Right cardiac atrium (tissue), 5 donors: ENCODE measurements at regions not wholly inside any gene's neighbourhood (a gene's known extent, or its start where the extent isn't known, plus 50 kb on each side); places are given as distances from the start of the nearest gene placed in this dataset.

Experiments
- ATAC-seq, 2 donors: fragments of 200-7000 bp; cut with Tn5 transposase; one replicate each; pipeline versions ENCODE4 v1.8.0 to v1.9.1; 2020; ENCODE audit warnings: moderate library complexity in 2 of 2, mild to moderate bottlenecking in 1 of 2
- DNase-seq, 3 donors: peaks; one replicate each; pipeline ENCODE4 v3.0.0-alpha.2; 2020
- H3K27ac ChIP-seq: one replicate; pipeline ENCODE4 v1.5.1; 2013; ENCODE audit warnings: mild to moderate bottlenecking, low read length, control low read depth, moderate library complexity
- H3K27me3 ChIP-seq: one replicate; pipeline ENCODE4 v1.6.1; 2013; ENCODE audit not compliant: control insufficient read depth, insufficient read depth
- H3K4me1 ChIP-seq: one replicate; pipeline ENCODE4 v1.6.1; 2013; ENCODE audit warnings: low read length; ENCODE audit not compliant: control insufficient read depth, insufficient read depth
- H3K4me3 ChIP-seq: one replicate; pipeline ENCODE4 v1.5.1; 2013; ENCODE audit warnings: low read length, control low read depth
- H3K9me3 ChIP-seq: one replicate; pipeline ENCODE4 v1.6.1; 2013; ENCODE audit warnings: low read length; ENCODE audit not compliant: control insufficient read depth
- WGBS: extraction: QIAGEN DNeasy Blood & Tissue Kit; methylation state at CpG from one replicate; pipeline ENCODE4 v1.1.7; 2013; 5-methylcytosine and 5-hydroxymethylcytosine counted together
- intact Hi-C, 4 donors: fragments of 100-400 bp; cut with DNase I; formaldehyde crosslinking; loops; one replicate each; pipeline versions ENCODE4 v1.11.0 to v1.14.0; 2022 to 2023
- donor health status: healthy with polysubstance abuse.
- donor health status: DM: no; HTN: yes; CAD: no.
- donor health status: DM: no; HTN: no; CAD: no.
- donor health status: DM: no; HTN: yes; CAD: no; lungs with severe emphysema.
- donor health status: DM: yes; HTN: yes; CAD: no.

- intact Hi-C loops, result no loop called here
- no peak overlapping the region for H3K4me3 ChIP-seq
- H3K4me1 ChIP-seq, result no peaks in the 10 kb centered on the region
- H3K9me3 ChIP-seq, result no peaks in the 10 kb centered on the region
- no peak for DNase-seq
- no peak overlapping the region for H3K27ac ChIP-seq
- 96% methylated on average over 1 of the region's 1 CpG for WGBS
- no peak for ATAC-seq
- no peaks in the 10 kb centered on the region for H3K27me3 ChIP-seq
Observed at GRCh38 chr7:26522633-26523032, 231.0 kb downstream of the SNX10 start.

- WGBS, result 73% methylated on average over 16 of the region's 16 CpGs
- H3K4me1 ChIP-seq, result no peaks in the 10 kb centered on the region
Observed at GRCh38 chr7:26525398-26526264, 234.0 kb downstream of the SNX10 start.

GRCh38 chr7:26526265-26526587, 234.6 kb downstream of the SNX10 start:
- Histone ChIP-seq H3K4me1 (no peaks in the 10 kb centered on the region), H3K27me3 (no peaks in the 10 kb centered on the region), H3K4me3 (no peak overlapping the region), H3K9me3 (no peaks in the 10 kb centered on the region), H3K27ac (no peak overlapping the region)
- intact Hi-C loops, result no loop called here
- DNase-seq, result no peak
- 57% methylated on average over 4 of the region's 4 CpGs for WGBS
- no peak for ATAC-seq

More at GRCh38 chr7:26525398-26526264, 234.0 kb downstream of the SNX10 start:
- no peaks in the 10 kb centered on the region for H3K27me3 ChIP-seq
- intact Hi-C loops, result no loop called here
- DNase-seq (no peak), ATAC-seq (no peak)
- H3K9me3 ChIP-seq, result no peaks in the 10 kb centered on the region
- no peak overlapping the region for H3K27ac ChIP-seq
- no peak overlapping the region for H3K4me3 ChIP-seq

- ATAC-seq, result no peak
- H3K4me1 ChIP-seq, result no peaks in the 10 kb centered on the region
- no peak overlapping the region for H3K4me3 ChIP-seq
- no peaks in the 10 kb centered on the region for H3K27me3 ChIP-seq
- no peak for DNase-seq
- intact Hi-C loops, result no loop called here
- 94% methylated on average over 1 of the region's 1 CpG for WGBS
- no peak overlapping the region for H3K27ac ChIP-seq
- no peaks in the 10 kb centered on the region for H3K9me3 ChIP-seq
Observed at GRCh38 chr7:26531926-26532325, 240.3 kb downstream of the SNX10 start.

DNA sequence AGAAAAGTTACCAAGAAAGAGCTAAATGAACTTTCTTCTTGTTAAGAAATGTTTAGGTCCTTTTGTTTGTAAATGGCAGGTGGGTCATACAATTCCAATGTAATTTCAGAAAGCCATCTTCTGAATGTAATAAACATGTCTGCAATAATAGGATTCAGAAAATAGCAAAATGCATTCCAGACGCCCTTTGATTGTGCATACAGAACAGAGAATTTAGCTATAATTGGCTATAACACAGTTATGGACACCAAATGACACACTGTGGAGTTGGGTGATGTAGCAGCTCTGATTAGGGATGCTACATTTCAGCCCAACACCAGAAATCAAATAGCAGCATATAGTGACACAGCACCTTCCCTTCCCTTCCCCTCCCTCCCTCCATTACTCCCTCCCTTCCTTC, 240.8 kb downstream of the SNX10 start:
- H3K27ac ChIP-seq, result no peak overlapping the region
- H3K4me1 ChIP-seq, result no peaks in the 10 kb centered on the region
- ATAC-seq (no peak), DNase-seq (no peak)
- no peak overlapping the region for H3K4me3 ChIP-seq
- no peaks in the 10 kb centered on the region for H3K27me3 ChIP-seq
- 80% methylated on average over 1 of the region's 1 CpG for WGBS
- no peaks in the 10 kb centered on the region for H3K9me3 ChIP-seq
- intact Hi-C loops, result no loop called here

DNA sequence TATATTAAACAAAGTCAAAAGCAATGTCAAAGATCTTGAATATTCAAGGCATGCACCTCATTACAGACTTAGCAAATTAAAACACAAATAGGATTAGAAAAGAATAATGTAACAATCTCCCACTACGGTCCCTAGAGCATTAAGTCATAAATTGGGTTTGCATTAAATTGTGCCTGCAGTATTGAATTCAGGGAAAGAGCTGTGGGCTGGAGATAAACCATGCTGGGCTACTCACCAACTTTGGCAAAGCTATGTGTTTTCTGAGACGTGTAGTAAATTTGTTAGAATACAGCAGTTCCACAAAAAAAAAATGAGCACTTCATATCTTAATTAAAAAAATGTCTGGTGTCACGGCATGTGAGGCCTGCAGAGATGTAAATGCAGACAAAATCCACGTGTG, 241.6 kb downstream of the SNX10 start:
- DNase-seq, result no peak
- 42% methylated on average over 4 of the region's 4 CpGs for WGBS
- no peak overlapping the region for H3K27ac ChIP-seq
- no peak for ATAC-seq
- intact Hi-C loops, result no loop called here
- no peaks in the 10 kb centered on the region for H3K27me3 ChIP-seq
- no peaks in the 10 kb centered on the region for H3K9me3 ChIP-seq
- H3K4me3 ChIP-seq, result no peak overlapping the region
- no peaks in the 10 kb centered on the region for H3K4me1 ChIP-seq

- H3K27ac ChIP-seq, result no peak overlapping the region
- DNase-seq (no peak), ATAC-seq (no peak)
- no peaks in the 10 kb centered on the region for H3K9me3 ChIP-seq
- H3K27me3 ChIP-seq, result no peaks in the 10 kb centered on the region
- intact Hi-C loops, result no loop called here
- no peak overlapping the region for H3K4me3 ChIP-seq
- no peaks in the 10 kb centered on the region for H3K4me1 ChIP-seq
- WGBS, result 64% methylated on average over 17 of the region's 17 CpGs
Observed at GRCh38 chr7:26534649-26535482, 243.2 kb downstream of the SNX10 start.

- 67% methylated on average over 3 of the region's 3 CpGs for WGBS
- H3K27me3 ChIP-seq, result no peaks in the 10 kb centered on the region
Observed at GRCh38 chr7:26535483-26536007, 243.9 kb downstream of the SNX10 start.

DNA sequence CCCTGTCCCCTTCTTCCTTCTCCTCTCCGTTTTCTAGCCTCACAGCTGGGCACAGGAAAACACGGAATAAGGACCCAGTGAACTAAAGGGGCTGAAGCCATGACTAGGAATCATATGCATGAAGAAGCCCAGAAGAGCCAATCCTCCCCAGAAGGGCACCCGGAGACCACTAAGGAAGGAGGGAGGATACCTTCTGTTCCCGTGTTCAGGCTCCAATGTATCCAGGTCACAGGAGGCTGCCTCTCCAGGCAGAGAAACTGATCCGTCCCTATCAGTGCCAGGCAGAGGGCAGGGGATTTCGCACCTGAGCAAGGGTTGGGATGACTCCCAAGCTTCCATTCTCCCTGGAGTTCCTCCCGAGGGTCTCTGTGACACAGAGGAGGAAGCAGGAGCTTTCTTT, 246.6 kb downstream of the SNX10 start:
- DNase-seq, result no peak
- intact Hi-C loops, result no loop called here
- Histone ChIP-seq H3K4me1 (no peaks in the 10 kb centered on the region), H3K4me3 (no peak overlapping the region), H3K9me3 (no peaks in the 10 kb centered on the region), H3K27ac (no peak overlapping the region), H3K27me3 (no peaks in the 10 kb centered on the region)
- WGBS, result 68% methylated on average over 7 of the region's 7 CpGs
- ATAC-seq, result no peak

More at GRCh38 chr7:26535483-26536007, 243.9 kb downstream of the SNX10 start:
- H3K4me1 ChIP-seq, result no peaks in the 10 kb centered on the region
- no peak overlapping the region for H3K27ac ChIP-seq
- intact Hi-C loops, result no loop called here
- DNase-seq (no peak), ATAC-seq (no peak)
- no peak overlapping the region for H3K4me3 ChIP-seq
- H3K9me3 ChIP-seq, result no peaks in the 10 kb centered on the region

DNA sequence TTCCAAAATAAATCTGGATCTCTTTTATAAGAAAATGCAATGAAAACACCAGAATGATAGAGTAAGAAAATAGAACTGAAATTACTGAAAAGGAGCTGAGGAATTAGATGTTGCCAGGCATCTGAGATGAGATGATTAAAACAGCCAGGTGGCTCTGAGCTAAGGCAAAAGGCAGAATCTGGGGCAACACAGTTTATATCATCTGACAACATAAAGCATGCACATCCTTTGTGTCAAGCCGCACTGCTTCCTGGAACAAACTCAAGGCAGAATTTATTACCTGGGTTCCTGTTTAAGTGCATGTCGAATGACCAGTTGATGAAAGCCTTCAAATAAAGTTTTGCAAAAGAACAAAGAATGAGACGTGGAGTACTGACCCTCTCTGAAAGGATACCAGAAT, 247.0 kb downstream of the SNX10 start:
- no peaks in the 10 kb centered on the region for H3K4me1 ChIP-seq
- no peak overlapping the region for H3K4me3 ChIP-seq
- DNase-seq (no peak), ATAC-seq (no peak)
- intact Hi-C loops, result no loop called here
- 64% methylated on average over 3 of the region's 3 CpGs for WGBS
- H3K27me3 ChIP-seq, result no peaks in the 10 kb centered on the region
- H3K9me3 ChIP-seq, result no peaks in the 10 kb centered on the region
- H3K27ac ChIP-seq, result no peak overlapping the region

GRCh38 chr7:26543340-26543739, 251.7 kb downstream of the SNX10 start:
- WGBS, result 53% methylated on average over 10 of the region's 10 CpGs
- no peak for DNase-seq
- no peak for ATAC-seq
- Histone ChIP-seq H3K27ac (no peak overlapping the region), H3K4me3 (no peak overlapping the region), H3K4me1 (no peaks in the 10 kb centered on the region), H3K27me3 (no peaks in the 10 kb centered on the region), H3K9me3 (no peaks in the 10 kb centered on the region)
- intact Hi-C loops, result no loop called here
